H1 (cell line): ENCODE measurements at regions not wholly inside any gene's neighbourhood (a gene's known extent, or its start where the extent isn't known, plus 50 kb on each side); places are given as distances from the start of the nearest gene placed in this dataset.

Source experiments
- CHD2 ChIP-seq: IDR thresholded peaks from 2 replicates; pipeline ENCODE4 v1.6.1; 2012; ENCODE audit warnings: low read length, improper control_type of control experiment
- CHD7 ChIP-seq: fragments of 300-600 bp; sonication (generic); IDR thresholded peaks from 2 replicates; pipeline ENCODE4 v1.7.1; 2012; ENCODE audit warnings: low read length, moderate library complexity, mild to moderate bottlenecking, inconsistent platforms; ENCODE audit not compliant: insufficient replicate concordance
- HDAC6 ChIP-seq: IDR thresholded peaks from one replicate; pipeline ENCODE4 v1.7.1; 2012; ENCODE audit warnings: low read depth, mild to moderate bottlenecking, inconsistent platforms, low read length, moderate library complexity

DNA sequence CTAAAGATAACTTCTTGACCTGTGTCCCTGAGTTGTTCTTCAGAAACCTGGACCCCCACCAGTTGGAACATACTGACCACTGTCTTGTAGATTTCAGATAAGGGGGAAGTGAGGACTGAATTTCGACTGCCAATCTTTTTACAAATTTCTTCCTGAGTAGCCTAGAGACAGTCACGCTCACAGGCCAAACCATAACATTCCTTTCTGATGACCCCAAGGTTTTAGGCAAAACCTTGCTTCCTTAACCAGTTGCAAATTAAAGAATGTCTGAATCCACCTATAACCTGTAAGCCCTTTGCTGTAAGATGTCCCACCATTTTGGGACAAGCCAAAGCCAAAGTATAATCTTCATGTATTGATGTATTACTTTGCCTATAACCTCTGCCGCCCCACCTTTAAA lies 306.9 kb downstream of the LRFN2 start (continued):
- no peak for TF ChIP-seq CHD7
- no peak for TF ChIP-seq HDAC6
- TF ChIP-seq CHD2, result no peak
- TF ChIP-seq, all 59 proteins: peak for 0
